ENCODE measurements at regions not wholly inside any gene's neighbourhood (a gene's known extent, or its start where the extent isn't known, plus 50 kb on each side); places are given as distances from the start of the nearest gene placed in this dataset.
A peak's percentile ranks its signal among the peaks of the same experiment; 100 is the strongest.
"Not testable (repeated sequence)": the region's sequence is repeated elsewhere in the genome, so short reads cannot be mapped to it uniquely, and the experiment has no call there.

DNA sequence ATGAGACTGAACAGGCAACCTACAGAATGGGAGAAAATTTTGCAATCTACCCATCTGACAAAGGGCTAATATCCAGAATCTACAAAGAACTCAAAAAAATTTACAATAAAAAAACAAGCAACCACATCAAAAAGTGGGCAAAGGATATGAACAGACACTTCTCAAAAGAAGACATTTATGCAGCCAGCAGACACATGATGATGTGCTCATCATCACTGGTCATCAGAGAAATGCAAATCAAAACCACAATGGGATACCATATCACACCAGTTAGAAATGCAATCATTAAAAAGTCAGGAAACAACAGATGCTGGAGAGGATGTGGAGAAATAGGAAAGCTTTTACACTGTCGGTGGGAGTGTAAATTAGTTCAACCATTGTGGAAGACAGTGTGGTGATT is 51.7 kb upstream of the PAXBP1 start:
- not testable (repeated sequence) for H3K36me3 ChIP-seq; H3K9ac ChIP-seq; H3K27me3 ChIP-seq; H3K4me2 ChIP-seq; H3K27ac ChIP-seq; H4K20me1 ChIP-seq; H3K4me3 ChIP-seq; H3K9me3 ChIP-seq (replicated peaks in 1 of 11); H3K4me1 ChIP-seq

DNA sequence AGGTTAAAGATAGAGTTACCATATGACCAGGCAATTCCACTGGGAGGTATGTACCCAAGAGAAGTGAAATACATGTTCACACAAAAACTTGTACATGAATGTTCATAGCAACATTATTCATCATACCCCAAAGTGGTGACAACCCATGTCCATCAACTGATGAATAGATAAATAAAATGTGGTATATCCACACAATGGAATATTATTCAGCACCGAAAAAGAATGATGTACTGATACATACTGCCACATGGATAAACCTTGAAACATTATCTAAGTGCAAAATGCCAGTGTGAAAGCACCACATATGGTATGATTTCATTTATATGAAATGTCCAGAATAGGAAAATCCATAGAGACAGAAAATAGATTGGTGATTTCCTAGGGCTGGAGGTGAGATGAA is 53.4 kb upstream of the PAXBP1 start:
- no peaks in the 10 kb centered on the region for H4K20me1 ChIP-seq
- H3K36me3 ChIP-seq, result no peaks in the 10 kb centered on the region
- H3K4me3 ChIP-seq, result no peak overlapping the region
- H3K4me2 ChIP-seq, result no peak overlapping the region
- no peaks in the 10 kb centered on the region for H3K4me1 ChIP-seq
- no peak overlapping the region for H3K9ac ChIP-seq
- no peak overlapping the region for H3K27ac ChIP-seq
- no peaks in the 10 kb centered on the region for H3K27me3 ChIP-seq
- no peak for TF ChIP-seq Cebpa-rat (IDR thresholded peaks at IDR 0.05)
- H3K9me3 ChIP-seq (replicated peaks in 1 of 11), result peaks cover 0 to 9% (median 4%) of the 10 kb centered on the region in 11 experiments; a peak in 5 of 22 replicates

DNA sequence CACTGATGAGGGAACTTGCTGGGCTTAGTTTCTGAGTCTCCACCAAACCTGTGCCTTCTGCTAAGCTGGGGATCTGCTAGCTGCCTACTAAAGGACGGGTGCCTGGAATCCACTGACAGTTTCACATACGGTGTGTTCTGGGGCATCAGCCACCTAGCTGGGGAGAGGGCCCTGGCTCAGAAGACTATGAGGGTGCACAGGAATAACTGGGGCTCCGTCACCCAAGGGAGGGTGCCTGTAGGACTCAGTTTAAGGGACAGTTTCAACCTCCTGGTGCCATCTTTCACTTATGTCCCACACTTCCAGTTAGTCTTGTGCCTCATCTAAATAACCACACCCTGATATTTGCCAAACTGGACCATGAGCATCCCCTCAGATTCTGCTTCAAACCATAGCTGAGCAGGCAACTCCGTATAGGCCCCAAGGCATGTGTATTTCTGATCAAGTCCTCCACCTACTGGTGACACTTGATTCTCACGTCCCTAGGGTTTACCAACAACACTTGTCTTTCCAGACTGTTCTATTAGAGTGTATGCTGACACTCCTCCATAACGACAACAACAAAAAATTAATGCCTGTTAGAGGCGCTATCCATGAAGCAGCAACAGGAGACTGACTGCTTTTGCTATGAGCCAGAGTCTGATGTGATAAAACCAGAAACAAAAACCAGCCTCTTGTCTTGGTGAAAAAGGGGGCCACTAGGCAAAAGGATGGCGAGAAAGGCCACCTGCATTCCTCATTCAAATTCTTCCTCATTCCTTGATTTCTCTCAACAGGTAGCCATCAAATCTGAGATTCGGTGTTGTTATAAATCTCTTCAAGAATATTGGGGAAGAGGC is 55.0 kb upstream of the PAXBP1 start:
- Histone ChIP-seq H3K36me3 (no peaks in the 10 kb centered on the region), H3K27me3 (no peaks in the 10 kb centered on the region), H3K9ac (no peak overlapping the region), H3K4me1 (no peaks in the 10 kb centered on the region), H4K20me1 (no peaks in the 10 kb centered on the region), H3K27ac (no peak overlapping the region), H3K4me2 (no peak overlapping the region), H3K9me3 (replicated peaks in 1 of 11) (peaks cover 0 to 9% (median 4%) of the 10 kb centered on the region in 11 experiments; a peak in 5 of 22 replicates), H3K4me3 (no peak overlapping the region)
- TF ChIP-seq Cebpa-rat (IDR thresholded peaks at IDR 0.05), result no peak

DNA sequence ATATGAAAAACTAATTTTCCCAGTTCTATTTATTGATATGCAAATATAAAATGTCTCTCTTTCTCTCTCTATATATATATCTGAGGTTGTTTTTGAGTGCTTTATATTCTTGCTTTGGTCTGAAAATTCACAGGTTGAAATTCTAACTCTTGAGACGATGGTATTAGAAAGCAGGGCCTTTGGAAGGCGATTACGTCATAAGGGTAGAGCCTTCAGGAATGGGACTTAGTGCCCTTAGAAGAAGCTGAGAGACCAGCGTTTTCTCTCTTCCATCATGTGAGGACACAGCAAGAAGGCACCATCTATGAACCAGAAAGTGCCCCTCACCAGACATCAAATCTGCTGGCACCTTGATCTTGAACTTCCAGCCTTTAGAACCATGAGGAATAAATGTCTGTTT is 57.4 kb upstream of the PAXBP1 start:
- Histone ChIP-seq H4K20me1 (no peaks in the 10 kb centered on the region), H3K27me3 (no peaks in the 10 kb centered on the region), H3K4me3 (no peak overlapping the region), H3K36me3 (no peaks in the 10 kb centered on the region), H3K9ac (no peak overlapping the region), H3K4me1 (no peaks in the 10 kb centered on the region), H3K4me2 (no peak overlapping the region), H3K9me3 (replicated peaks in 1 of 11) (peaks cover 0 to 9% (median 4%) of the 10 kb centered on the region in 11 experiments; a peak in 4 of 22 replicates), H3K27ac (no peak overlapping the region)
- no peak for TF ChIP-seq Cebpa-rat (IDR thresholded peaks at IDR 0.05)

DNA sequence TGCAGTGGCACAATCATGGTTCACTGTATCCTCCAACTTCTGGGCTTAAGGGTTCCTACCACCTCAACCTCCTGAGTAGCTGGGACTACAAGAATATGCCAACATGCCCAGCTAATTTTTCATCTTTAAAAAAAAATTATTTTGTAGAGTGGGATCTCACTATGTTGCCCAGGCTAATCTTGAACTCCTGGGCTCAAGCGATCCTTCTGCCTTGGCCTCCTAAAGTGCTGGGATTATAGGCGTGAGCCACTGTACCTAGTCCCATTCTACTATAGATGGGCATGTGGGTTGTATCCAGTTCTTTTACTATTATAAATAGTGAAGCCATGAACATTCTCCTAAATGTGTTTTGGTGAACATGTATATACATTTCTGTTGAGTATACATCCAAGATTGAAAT is 57.9 kb upstream of the PAXBP1 start:
- Histone ChIP-seq H3K4me3 (no peak overlapping the region), H3K27ac (no peak overlapping the region), H4K20me1 (no peaks in the 10 kb centered on the region), H3K27me3 (no peaks in the 10 kb centered on the region), H3K9me3 (replicated peaks in 1 of 11) (peaks cover 0 to 6% (median 4%) of the 10 kb centered on the region in 11 experiments; a peak in 4 of 22 replicates), H3K36me3 (no peaks in the 10 kb centered on the region), H3K4me1 (no peaks in the 10 kb centered on the region), H3K9ac (no peak overlapping the region), H3K4me2 (no peak overlapping the region)
- no peak for TF ChIP-seq Cebpa-rat (IDR thresholded peaks at IDR 0.05)

DNA sequence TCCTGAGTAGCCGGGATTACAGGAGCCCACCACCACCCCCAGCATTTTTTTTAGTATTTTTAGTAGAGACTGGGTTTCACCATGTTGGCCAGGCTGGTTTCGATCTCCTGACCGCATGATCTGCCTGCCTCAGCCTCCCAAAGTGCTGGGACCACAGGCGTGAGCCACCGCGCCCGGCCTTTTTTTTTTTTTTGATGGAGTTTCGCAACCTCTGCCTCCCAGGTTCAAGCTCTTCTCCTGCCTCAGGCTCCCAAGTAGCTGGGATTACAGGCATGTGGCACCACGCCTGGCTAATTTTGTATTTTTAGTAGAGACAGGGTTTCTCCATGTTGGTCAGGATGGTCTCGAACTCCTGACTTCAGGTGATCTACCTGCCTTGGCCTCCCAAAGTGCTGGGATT is 60.2 kb upstream of the PAXBP1 start:
- not testable (repeated sequence) for H3K27ac ChIP-seq, H3K4me1 ChIP-seq, H3K4me3 ChIP-seq, H4K20me1 ChIP-seq, H3K9ac ChIP-seq, H3K27me3 ChIP-seq, H3K36me3 ChIP-seq, H3K4me2 ChIP-seq
- TF ChIP-seq Cebpa-rat (IDR thresholded peaks at IDR 0.05), result peak in 4 of 11 experiments; percentile 32 to 61 (median 46); a peak in 5 of 22 replicates
- peaks cover 5 to 11% (median 10%) of the 10 kb centered on the region in 11 experiments; a peak in 19 of 22 replicates for H3K9me3 ChIP-seq (replicated peaks in 1 of 11)

DNA sequence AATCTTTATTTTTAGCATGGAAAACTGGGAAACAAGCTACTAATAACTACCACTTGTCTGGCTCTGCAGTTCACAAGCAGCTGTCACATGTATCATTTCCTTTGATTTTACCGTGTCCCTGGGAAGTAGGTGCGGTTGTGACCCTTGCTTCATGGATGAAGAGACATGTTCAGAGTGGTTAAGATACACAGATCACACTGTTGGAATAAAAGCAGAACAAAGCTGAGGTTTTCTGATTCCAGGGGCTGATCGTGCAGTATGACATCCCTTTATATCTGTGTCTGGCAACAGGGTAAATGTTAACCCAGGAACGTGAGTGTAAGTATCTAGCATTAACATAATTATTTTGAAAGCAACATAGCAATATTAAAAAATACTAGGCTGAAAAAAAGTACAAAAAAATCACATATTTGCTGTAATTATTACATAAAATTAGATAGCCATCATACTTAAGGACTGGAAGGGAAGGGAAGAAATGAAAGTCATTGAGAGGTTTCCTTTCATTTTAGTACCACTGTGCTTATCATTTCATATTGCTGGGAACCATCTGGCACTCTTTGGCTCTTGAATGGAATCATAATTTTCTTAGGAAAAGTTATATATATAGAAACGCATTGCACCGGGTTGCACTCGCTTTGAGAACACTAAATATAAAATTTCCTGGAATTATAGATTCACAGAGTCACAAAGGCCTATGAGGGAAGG is 62.8 kb upstream of the PAXBP1 start:
- H3K4me2 ChIP-seq, result no peak overlapping the region
- no peaks in the 10 kb centered on the region for H3K36me3 ChIP-seq
- H3K27me3 ChIP-seq, result no peaks in the 10 kb centered on the region
- no peaks in the 10 kb centered on the region for H4K20me1 ChIP-seq
- no peak overlapping the region for H3K27ac ChIP-seq
- H3K4me1 ChIP-seq, result no peaks in the 10 kb centered on the region
- H3K9ac ChIP-seq, result no peak overlapping the region
- peaks cover 5 to 18% (median 15%) of the 10 kb centered on the region in 11 experiments; a peak in 20 of 22 replicates for H3K9me3 ChIP-seq (replicated peaks in 1 of 11)
- TF ChIP-seq Cebpa-rat (IDR thresholded peaks at IDR 0.05), result no peak
- H3K4me3 ChIP-seq, result no peak overlapping the region

DNA sequence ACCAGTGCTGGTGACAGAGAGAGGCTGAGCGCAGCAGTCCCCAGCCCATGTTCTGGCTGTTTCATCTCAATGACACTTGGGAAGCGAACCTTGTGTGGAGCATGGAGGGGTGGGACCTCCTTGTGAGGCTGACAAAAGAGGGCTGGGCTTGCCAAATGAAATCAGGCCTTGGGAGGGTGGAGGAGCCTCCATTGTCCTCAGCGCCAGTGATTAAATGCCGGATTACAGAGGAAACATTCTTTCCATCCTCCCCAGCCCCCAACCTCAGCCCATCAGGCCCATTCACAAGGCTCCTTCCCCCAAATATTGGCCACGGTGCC is 63.3 kb upstream of the PAXBP1 start:
- Histone ChIP-seq H3K36me3 (no peaks in the 10 kb centered on the region), H3K27ac (no peak overlapping the region), H3K9ac (no peak overlapping the region), H3K4me2 (no peak overlapping the region), H3K9me3 (replicated peaks in 1 of 11) (peaks cover 5 to 18% (median 15%) of the 10 kb centered on the region in 11 experiments; a peak in 20 of 22 replicates), H3K4me1 (no peaks in the 10 kb centered on the region), H3K27me3 (no peaks in the 10 kb centered on the region), H3K4me3 (no peak overlapping the region), H4K20me1 (no peaks in the 10 kb centered on the region)
- no peak for TF ChIP-seq Cebpa-rat (IDR thresholded peaks at IDR 0.05)

DNA sequence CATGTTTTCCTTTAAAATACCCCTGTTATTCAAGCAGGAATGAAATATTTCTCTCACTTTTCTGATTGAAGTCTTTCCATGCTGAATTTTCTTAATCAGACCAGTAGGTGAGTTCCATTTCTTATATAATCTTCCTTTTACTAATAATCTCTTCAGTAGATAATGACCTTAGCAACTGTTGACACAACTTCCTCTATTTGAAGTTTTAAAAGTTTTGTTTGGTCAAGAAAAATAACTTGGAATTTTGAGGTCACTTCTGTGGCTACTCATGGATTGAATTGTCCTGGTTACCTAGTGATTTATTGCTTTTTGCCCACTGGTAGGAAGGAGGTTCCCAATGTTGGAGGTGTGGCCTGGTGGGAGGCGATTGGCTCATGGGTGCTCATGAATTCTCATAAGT is 70.6 kb upstream of the PAXBP1 start:
- Histone ChIP-seq H3K27me3 (no peaks in the 10 kb centered on the region), H3K4me1 (peaks cover 0 to 8% (median 0%) of the 10 kb centered on the region in 10 experiments; a peak in 1 of 20 replicates), H4K20me1 (no peaks in the 10 kb centered on the region), H3K36me3 (no peaks in the 10 kb centered on the region), H3K9me3 (replicated peaks in 1 of 11) (peaks cover 0 to 3% (median 1%) of the 10 kb centered on the region in 11 experiments; a peak in 10 of 22 replicates), H3K27ac (no peak overlapping the region), H3K9ac (no peak overlapping the region), H3K4me2 (no peak overlapping the region), H3K4me3 (no peak overlapping the region)
- no peak for TF ChIP-seq Cebpa-rat (IDR thresholded peaks at IDR 0.05)

DNA sequence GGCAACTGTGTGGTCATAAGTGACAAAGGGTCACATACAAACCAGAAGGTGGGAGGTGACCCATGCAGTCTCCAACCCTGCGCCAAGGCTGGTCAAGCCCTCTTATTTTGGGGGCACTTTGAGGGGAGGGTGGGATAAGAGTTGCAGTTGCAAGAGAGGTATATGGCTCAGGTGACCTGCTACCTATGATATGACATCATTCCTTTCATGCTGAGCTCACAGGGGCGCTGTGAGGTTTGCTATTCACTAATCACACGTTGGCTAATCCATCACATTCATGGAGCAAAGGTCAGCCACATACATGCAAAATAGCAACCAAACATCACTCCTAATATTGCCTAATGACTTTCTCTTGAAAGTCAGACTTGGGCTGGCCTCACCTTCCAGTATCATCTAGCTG is 72.0 kb upstream of the PAXBP1 start:
- no peaks in the 10 kb centered on the region for H3K27me3 ChIP-seq
- no peaks in the 10 kb centered on the region for H4K20me1 ChIP-seq
- no peaks in the 10 kb centered on the region for H3K36me3 ChIP-seq
- H3K9me3 ChIP-seq (replicated peaks in 1 of 11), result no peaks in the 10 kb centered on the region
- H3K9ac ChIP-seq, result no peak overlapping the region
- no peak overlapping the region for H3K4me2 ChIP-seq
- no peak for TF ChIP-seq Cebpa-rat (IDR thresholded peaks at IDR 0.05)
- no peak overlapping the region for H3K4me3 ChIP-seq
- H3K27ac ChIP-seq, result no peak overlapping the region
- peaks cover 0 to 8% (median 0%) of the 10 kb centered on the region in 10 experiments; a peak in 1 of 20 replicates for H3K4me1 ChIP-seq
